ENCODE measurements at regions not wholly inside any gene's neighbourhood (a gene's known extent, or its start where the extent isn't known, plus 50 kb on each side); places are given as distances from the start of the nearest gene placed in this dataset.
A peak's percentile ranks its signal among the peaks of the same experiment; 100 is the strongest.

GRCh38 chr2:12321886-12322285, 394.9 kb upstream of the TRIB2 start:
- no peak overlapping the region for H3K4me3 ChIP-seq (ENCODE audit: low read length)
- Mint-ChIP-seq H3K4me3 (no peak overlapping the region), H3K9me3 (peaks cover 0 to 5% (median 0%) of the 10 kb centered on the region in 11 donors), H3K4me1 (peaks cover 3 to 18% (median 8%) of the 10 kb centered on the region in 7 donors), H3K36me3 (peaks cover 0 to 2% (median 0%) of the 10 kb centered on the region in 5 donors), H3K27me3 (peaks cover 0 to 13% (median 0%) of the 10 kb centered on the region in 5 donors), H3K27ac (no peak overlapping the region)
- POLR2A ChIA-PET = no interaction called here
- no peaks in the 10 kb centered on the region for H3K36me3 ChIP-seq (ENCODE audit: control insufficient read depth in 2 of 3, insufficient read depth in 3 of 3, low read length in 3 of 3)
- CTCF ChIA-PET = no interaction called here
- ATAC-seq (no peak), DNase-seq (no peak)
- no peaks in the 10 kb centered on the region for H3K4me1 ChIP-seq (ENCODE audit: control insufficient read depth in 2 of 2, insufficient read depth in 2 of 2, low read length in 2 of 2)
- no peaks in the 10 kb centered on the region for H3K9me3 ChIP-seq (ENCODE audit: control insufficient read depth in 2 of 3, low read length in 3 of 3)
- no peaks in the 10 kb centered on the region for H3K27me3 ChIP-seq (ENCODE audit: control insufficient read depth in 2 of 2, insufficient read depth in 2 of 2, low read length in 2 of 2)
- intact Hi-C loops (cut with micrococcal nuclease) = loop anchor here in 1 of 2 donors (10.0 kb wide), 1 partner anchor 497 kb away; no protein-coding TSS in a partner anchor
- H3K27ac ChIP-seq (ENCODE audit: low read depth, low read length) = no peak overlapping the region

GRCh38 chr2:12325806-12326205, 390.9 kb upstream of the TRIB2 start:
- no peaks in the 10 kb centered on the region for H3K4me1 ChIP-seq (ENCODE audit: control insufficient read depth in 2 of 2, insufficient read depth in 2 of 2, low read length in 2 of 2)
- H3K36me3 Mint-ChIP-seq = peaks cover 0 to 2% (median 0%) of the 10 kb centered on the region in 5 donors
- H3K9me3 ChIP-seq (ENCODE audit: control insufficient read depth in 2 of 3, low read length in 3 of 3) = no peaks in the 10 kb centered on the region
- CTCF ChIA-PET = interaction anchor here (0.6 to 0.7 kb wide), 2 partner anchors 102 to 233 kb away, joined by 3 read pairs; no protein-coding TSS in a partner anchor
- DNase-seq = no peak
- no peak overlapping the region for H3K27ac ChIP-seq (ENCODE audit: low read depth, low read length)
- no peaks in the 10 kb centered on the region for H3K36me3 ChIP-seq (ENCODE audit: control insufficient read depth in 2 of 3, insufficient read depth in 3 of 3, low read length in 3 of 3)
- peaks cover 0 to 3% (median 0%) of the 10 kb centered on the region in 11 donors for H3K9me3 Mint-ChIP-seq
- H3K4me3 Mint-ChIP-seq = no peak overlapping the region
- intact Hi-C loops (cut with micrococcal nuclease) = loop anchor here (5.0 to 10.0 kb wide), 3 partner anchors 391 to 501 kb away; partner anchors contain the start of gene TRIB2 (in 1 of the 2)
- H3K27me3 ChIP-seq (ENCODE audit: control insufficient read depth in 2 of 2, insufficient read depth in 2 of 2, low read length in 2 of 2) = no peaks in the 10 kb centered on the region
- H3K4me3 ChIP-seq (ENCODE audit: low read length) = no peak overlapping the region
- H3K27ac Mint-ChIP-seq = no peak overlapping the region
- H3K4me1 Mint-ChIP-seq = peaks cover 3 to 18% (median 10%) of the 10 kb centered on the region in 7 donors
- ATAC-seq = no peak
- POLR2A ChIA-PET = interaction anchor here (1.0 to 1.1 kb wide), 2 partner anchors 9 to 280 kb away, joined by 3 read pairs; no protein-coding TSS in a partner anchor
- peaks cover 0 to 14% (median 0%) of the 10 kb centered on the region in 5 donors for H3K27me3 Mint-ChIP-seq

- Histone ChIP-seq H3K36me3 (ENCODE audit: control insufficient read depth in 2 of 3, insufficient read depth in 3 of 3, low read length in 3 of 3) (no peaks in the 10 kb centered on the region), H3K27ac (ENCODE audit: low read depth, low read length) (no peak overlapping the region), H3K9me3 (ENCODE audit: control insufficient read depth in 2 of 3, low read length in 3 of 3) (no peaks in the 10 kb centered on the region), H3K4me3 (ENCODE audit: low read length) (no peak overlapping the region), H3K27me3 (ENCODE audit: control insufficient read depth in 2 of 2, insufficient read depth in 2 of 2, low read length in 2 of 2) (no peaks in the 10 kb centered on the region), H3K4me1 (ENCODE audit: control insufficient read depth in 2 of 2, insufficient read depth in 2 of 2, low read length in 2 of 2) (no peaks in the 10 kb centered on the region)
- H3K4me1 Mint-ChIP-seq = peaks cover 3 to 18% (median 10%) of the 10 kb centered on the region in 7 donors
- H3K4me3 Mint-ChIP-seq = no peak overlapping the region
- ATAC-seq (peak; percentile 41), DNase-seq (peak in 5 of 9 donors; percentile 15 to 31 (median 18))
- ChIA-PET CTCF (interaction anchor here (0.7 kb wide), 2 partner anchors 234 to 466 kb away, joined by 3 read pairs; no protein-coding TSS in a partner anchor), POLR2A (interaction anchor here (1.4 kb wide), 1 partner anchor 10 kb away, joined by 3 read pairs; no protein-coding TSS in a partner anchor)
- H3K27ac Mint-ChIP-seq = peak overlapping the region in 1 of 9 donors; percentile 2
- peaks cover 0 to 17% (median 3%) of the 10 kb centered on the region in 5 donors for H3K27me3 Mint-ChIP-seq
- peaks cover 0 to 5% (median 0%) of the 10 kb centered on the region in 11 donors for H3K9me3 Mint-ChIP-seq
- intact Hi-C loops (cut with micrococcal nuclease) = loop anchor here (1.0 to 10.0 kb wide), 4 partner anchors 391 to 502 kb away; partner anchors contain the start of gene TRIB2 (in 1 of the 2)
- H3K36me3 Mint-ChIP-seq = peaks cover 0 to 2% (median 0%) of the 10 kb centered on the region in 5 donors
These were observed 390.1 kb upstream of the TRIB2 start for GRCh38 chr2:12326449-12327190.

DNA sequence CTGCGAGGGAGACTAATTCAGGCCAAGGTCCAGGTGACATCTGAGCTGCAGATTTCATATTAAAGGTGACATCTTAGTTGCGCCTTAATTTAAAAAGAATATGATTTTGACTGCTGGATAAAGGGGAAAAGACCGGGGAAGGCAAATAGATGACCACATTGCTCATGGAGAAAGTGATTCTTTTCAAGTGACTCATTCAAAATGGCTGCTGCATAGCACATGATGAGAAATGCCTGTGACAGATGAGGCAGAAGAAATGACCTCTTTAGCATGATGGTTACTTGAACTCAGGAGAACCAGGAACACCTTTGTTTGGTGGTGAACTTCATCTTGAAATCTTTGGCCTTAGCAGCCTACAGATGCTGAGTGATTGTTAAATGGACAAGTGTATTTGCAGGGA, 385.8 kb upstream of the TRIB2 start:
- CTCF ChIA-PET = interaction anchor here (0.7 to 1.5 kb wide), 2 partner anchors 12 to 14 kb away, joined by 3 to 4 read pairs; no protein-coding TSS in a partner anchor
- intact Hi-C loops (cut with micrococcal nuclease) = no loop called here
- Mint-ChIP-seq H3K9me3 (peaks cover 0 to 10% (median 0%) of the 10 kb centered on the region in 11 donors), H3K27me3 (peaks cover 0 to 29% (median 11%) of the 10 kb centered on the region in 5 donors), H3K4me1 (peaks cover 3 to 23% (median 12%) of the 10 kb centered on the region in 7 donors), H3K27ac (no peak overlapping the region), H3K36me3 (peaks cover 0 to 1% (median 0%) of the 10 kb centered on the region in 5 donors), H3K4me3 (no peak overlapping the region)
- Histone ChIP-seq H3K36me3 (ENCODE audit: control insufficient read depth in 2 of 3, insufficient read depth in 3 of 3, low read length in 3 of 3) (no peaks in the 10 kb centered on the region), H3K27ac (ENCODE audit: low read depth, low read length) (no peak overlapping the region), H3K27me3 (ENCODE audit: control insufficient read depth in 2 of 2, insufficient read depth in 2 of 2, low read length in 2 of 2) (no peaks in the 10 kb centered on the region), H3K4me3 (ENCODE audit: low read length) (no peak overlapping the region), H3K4me1 (ENCODE audit: control insufficient read depth in 2 of 2, insufficient read depth in 2 of 2, low read length in 2 of 2) (peaks cover 0 to 16% of the 10 kb centered on the region in 2 donors), H3K9me3 (ENCODE audit: control insufficient read depth in 2 of 3, low read length in 3 of 3) (no peaks in the 10 kb centered on the region)
- DNase-seq (no peak), ATAC-seq (no peak)
- POLR2A ChIA-PET = no interaction called here

- Mint-ChIP-seq H3K9me3 (peaks cover 0 to 10% (median 0%) of the 10 kb centered on the region in 11 donors), H3K27ac (no peak overlapping the region), H3K4me3 (no peak overlapping the region), H3K36me3 (peaks cover 0 to 1% (median 0%) of the 10 kb centered on the region in 5 donors), H3K4me1 (peaks cover 0 to 17% (median 8%) of the 10 kb centered on the region in 7 donors), H3K27me3 (peaks cover 0 to 29% (median 7%) of the 10 kb centered on the region in 5 donors)
- peaks cover 0 to 16% of the 10 kb centered on the region in 2 donors for H3K4me1 ChIP-seq (ENCODE audit: control insufficient read depth in 2 of 2, insufficient read depth in 2 of 2, low read length in 2 of 2)
- H3K4me3 ChIP-seq (ENCODE audit: low read length) = no peak overlapping the region
- ChIA-PET POLR2A (no interaction called here), CTCF (interaction anchor here (1.5 kb wide), 1 partner anchor 13 kb away, joined by 4 read pairs; no protein-coding TSS in a partner anchor)
- H3K27me3 ChIP-seq (ENCODE audit: control insufficient read depth in 2 of 2, insufficient read depth in 2 of 2, low read length in 2 of 2) = no peaks in the 10 kb centered on the region
- H3K36me3 ChIP-seq (ENCODE audit: control insufficient read depth in 2 of 3, insufficient read depth in 3 of 3, low read length in 3 of 3) = no peaks in the 10 kb centered on the region
- intact Hi-C loops (cut with micrococcal nuclease) = no loop called here
- DNase-seq = no peak
- H3K27ac ChIP-seq (ENCODE audit: low read depth, low read length) = no peak overlapping the region
- ATAC-seq = no peak
- no peaks in the 10 kb centered on the region for H3K9me3 ChIP-seq (ENCODE audit: control insufficient read depth in 2 of 3, low read length in 3 of 3)
These were observed 385.0 kb upstream of the TRIB2 start for GRCh38 chr2:12331698-12332097.

DNA sequence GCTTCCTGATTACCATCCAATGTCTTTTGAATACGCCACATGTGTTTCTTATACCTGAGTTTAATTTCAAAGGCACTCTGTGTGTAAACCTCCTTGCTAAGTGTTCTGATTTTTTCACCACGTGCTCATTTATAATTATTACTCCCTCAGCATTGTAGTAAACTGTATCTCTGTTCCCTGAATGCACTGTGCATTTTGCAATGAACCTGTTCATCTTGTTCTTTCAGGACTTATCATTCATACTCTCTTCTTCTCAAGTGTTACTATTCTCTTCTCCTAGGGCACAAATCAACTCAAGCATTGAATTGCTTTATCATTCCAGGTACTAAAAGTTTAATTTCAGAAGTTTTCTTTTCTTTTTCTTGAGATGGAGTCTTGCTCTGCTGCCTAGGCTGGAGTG, 383.4 kb upstream of the TRIB2 start:
- H3K36me3 Mint-ChIP-seq = peaks cover 0 to 1% (median 0%) of the 10 kb centered on the region in 5 donors
- H3K9me3 ChIP-seq (ENCODE audit: control insufficient read depth in 2 of 3, low read length in 3 of 3) = no peaks in the 10 kb centered on the region
- no peak overlapping the region for H3K4me3 Mint-ChIP-seq
- CTCF ChIA-PET = no interaction called here
- intact Hi-C loops (cut with micrococcal nuclease) = no loop called here
- peaks cover 0 to 25% (median 5%) of the 10 kb centered on the region in 5 donors for H3K27me3 Mint-ChIP-seq
- H3K4me1 Mint-ChIP-seq = peaks cover 0 to 13% (median 6%) of the 10 kb centered on the region in 7 donors
- POLR2A ChIA-PET = interaction anchor here (0.5 kb wide), 1 partner anchor 20 kb away, joined by 3 read pairs; no protein-coding TSS in a partner anchor
- H3K27ac Mint-ChIP-seq = no peak overlapping the region
- H3K9me3 Mint-ChIP-seq = peaks cover 0 to 7% (median 0%) of the 10 kb centered on the region in 11 donors
- DNase-seq = no peak
- peaks cover 0 to 16% of the 10 kb centered on the region in 2 donors for H3K4me1 ChIP-seq (ENCODE audit: control insufficient read depth in 2 of 2, insufficient read depth in 2 of 2, low read length in 2 of 2)
- no peaks in the 10 kb centered on the region for H3K27me3 ChIP-seq (ENCODE audit: control insufficient read depth in 2 of 2, insufficient read depth in 2 of 2, low read length in 2 of 2)
- no peak overlapping the region for H3K27ac ChIP-seq (ENCODE audit: low read depth, low read length)
- no peaks in the 10 kb centered on the region for H3K36me3 ChIP-seq (ENCODE audit: control insufficient read depth in 2 of 3, insufficient read depth in 3 of 3, low read length in 3 of 3)
- ATAC-seq = no peak
- no peak overlapping the region for H3K4me3 ChIP-seq (ENCODE audit: low read length)

Measured in naive thymus-derived CD4-positive, alpha-beta T cell (primary cell).